ENCODE measurements at regions not wholly inside any gene's neighbourhood (a gene's known extent, or its start where the extent isn't known, plus 50 kb on each side); places are given as distances from the start of the nearest gene placed in this dataset.
"Not testable (repeated sequence)": the region's sequence is repeated elsewhere in the genome, so short reads cannot be mapped to it uniquely, and the experiment has no call there.

DNA sequence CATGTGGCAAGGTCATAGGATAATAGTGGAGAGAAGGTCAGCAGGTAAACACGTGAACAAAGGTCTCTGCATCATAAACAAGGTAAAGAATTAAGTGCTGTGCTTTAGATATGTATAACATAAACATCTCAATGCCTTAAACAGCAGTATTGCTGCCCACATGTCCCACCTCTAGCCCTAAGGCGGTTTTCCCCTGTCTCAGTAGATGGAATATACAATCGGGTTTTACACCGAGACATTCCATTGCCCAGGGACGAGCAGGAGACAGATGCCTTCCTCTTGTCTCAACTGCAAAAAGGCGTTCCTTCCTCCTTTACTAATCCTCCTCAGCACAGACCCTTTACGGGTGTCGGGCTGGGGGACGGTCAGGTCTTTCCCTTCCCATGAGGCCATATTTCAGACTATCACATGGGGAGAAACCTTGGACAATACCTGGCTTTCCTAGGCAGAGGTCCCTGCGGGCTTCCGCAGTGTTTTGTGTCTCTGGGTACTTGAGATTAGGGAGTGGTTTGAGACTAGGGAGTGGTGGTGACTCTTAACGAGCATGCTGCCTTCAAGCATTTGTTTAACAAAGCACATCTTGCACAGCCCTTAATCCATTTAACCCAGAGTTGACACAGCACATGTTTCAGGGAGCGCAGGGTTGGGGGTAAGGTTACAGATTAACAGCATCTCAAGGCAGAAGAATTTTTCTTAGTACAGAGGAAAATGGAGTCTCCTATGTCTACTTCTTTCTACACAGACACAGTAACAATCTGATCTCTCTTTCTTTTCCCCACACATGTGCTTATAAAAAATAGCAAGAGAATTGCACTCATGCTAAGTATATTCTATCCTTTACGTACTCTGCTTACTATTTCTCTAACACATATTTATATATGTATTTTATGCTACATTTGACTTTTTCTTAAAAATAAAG, 347.7 kb upstream of the TMEFF2 start:
- DNase-seq (ENCODE audit: low spot score): not testable (repeated sequence)

DNA sequence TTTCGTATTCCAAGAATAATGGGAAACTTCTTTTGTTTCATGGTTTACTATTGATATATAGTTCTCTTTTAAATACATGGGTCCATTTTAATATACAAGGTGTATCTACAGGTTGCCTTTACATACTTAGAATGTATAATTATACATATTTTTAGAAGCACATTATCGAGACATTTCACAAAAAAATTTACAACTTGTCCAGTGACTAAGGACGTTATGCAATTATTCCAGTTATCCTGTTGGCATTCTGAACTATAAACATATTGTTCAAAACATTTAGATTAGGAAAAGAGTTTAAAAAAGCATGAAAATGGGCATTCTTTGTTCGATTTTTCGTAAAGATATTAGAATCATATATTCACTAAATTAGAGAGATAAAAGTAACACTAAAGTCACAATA, 344.6 kb upstream of the TMEFF2 start:
- no peak for DNase-seq (ENCODE audit: low spot score)

DNA sequence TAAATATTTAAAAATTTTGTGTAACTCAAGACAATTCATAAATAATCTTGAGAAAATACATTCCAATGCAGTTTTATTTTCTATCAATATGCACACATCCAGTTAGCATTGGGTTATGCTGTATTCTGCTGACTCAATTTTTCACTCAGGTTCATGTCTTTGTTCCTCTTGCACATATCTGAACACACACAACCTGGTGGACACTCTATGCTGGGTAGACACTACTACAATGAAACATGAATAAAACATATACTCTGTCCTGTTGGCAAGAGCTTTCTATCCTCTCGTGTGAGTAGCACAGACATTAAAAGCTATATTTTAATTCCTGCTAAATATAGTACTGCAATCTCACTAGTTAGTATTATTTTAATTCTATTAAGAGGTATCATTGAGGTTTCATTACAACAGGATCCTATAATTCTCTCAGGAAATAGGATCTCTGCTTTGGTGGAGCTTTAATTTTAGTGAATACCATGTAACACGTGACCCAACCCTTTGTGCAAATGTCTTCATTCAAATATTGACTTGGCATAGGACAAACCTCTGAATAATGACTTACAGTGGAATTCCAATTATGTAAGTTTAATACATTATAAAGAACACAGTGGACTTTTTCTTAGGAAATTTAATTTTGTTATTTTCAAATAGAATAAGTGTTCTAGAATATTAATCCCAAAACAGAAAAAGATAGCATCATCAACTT, 342.3 kb upstream of the TMEFF2 start:
- no peak for DNase-seq (ENCODE audit: low spot score)

DNA sequence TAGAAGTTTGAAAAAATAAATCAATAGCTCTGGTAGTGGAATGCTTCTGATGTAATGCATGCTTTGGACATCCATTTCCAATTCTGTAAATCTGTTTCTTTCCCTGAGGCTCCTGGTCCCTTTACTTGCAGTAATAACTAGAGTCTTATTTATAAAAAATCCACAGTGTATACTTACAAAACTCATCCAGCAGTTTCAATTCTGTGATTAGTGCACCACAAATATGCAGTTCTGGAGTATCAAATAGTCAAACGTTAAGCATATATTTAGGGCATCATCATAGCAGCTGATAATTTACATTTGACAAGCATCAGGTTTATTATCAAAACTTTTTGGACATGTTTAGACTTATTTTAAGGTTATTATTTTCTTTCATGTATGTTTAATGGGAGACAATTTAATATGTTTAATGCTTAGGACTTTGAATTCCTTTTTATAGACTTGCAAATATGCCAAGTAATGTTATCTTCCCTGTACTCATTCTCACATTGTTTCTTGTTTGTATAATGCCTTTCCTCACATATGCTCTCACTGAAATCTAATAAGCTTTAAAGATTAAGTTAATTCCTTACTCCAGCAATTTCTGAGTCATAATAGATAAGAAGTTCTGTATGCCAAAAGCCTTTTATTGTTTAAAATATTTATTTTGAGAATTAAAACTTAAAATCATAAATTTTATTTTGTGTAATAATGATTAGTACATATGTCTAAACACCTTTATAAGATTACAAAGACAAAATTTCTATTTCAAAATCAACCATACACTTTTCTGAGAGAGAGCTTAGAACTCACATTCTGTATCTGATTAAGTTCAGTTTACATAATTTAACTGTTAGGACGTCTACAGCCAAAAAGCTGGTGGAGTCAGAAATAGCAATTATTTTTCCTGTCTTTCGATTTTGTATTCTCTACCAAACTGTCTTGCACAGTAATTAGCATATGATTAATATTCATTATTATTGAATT, 341.5 kb upstream of the TMEFF2 start:
- DNase-seq (ENCODE audit: low spot score): no peak

DNA sequence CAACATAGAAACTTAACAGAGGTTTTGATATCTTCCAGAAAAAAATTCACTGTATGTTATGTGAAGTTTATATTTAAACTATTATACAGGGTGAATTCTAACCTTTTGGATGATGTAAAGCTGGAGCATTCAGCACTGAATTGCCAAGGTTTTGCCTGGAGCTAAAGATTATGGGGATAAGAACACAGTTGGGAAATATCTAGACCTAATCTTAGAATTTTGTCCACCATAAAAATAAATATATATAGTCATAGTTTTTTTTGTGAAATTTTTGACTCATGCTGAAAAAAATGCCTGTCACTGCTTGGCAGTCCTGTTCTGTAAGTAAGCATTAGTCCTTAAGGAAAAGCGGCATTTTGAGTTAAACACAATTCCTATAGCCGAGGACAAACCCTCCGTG, 339.3 kb upstream of the TMEFF2 start:
- DNase-seq (ENCODE audit: low spot score): no peak

DNA sequence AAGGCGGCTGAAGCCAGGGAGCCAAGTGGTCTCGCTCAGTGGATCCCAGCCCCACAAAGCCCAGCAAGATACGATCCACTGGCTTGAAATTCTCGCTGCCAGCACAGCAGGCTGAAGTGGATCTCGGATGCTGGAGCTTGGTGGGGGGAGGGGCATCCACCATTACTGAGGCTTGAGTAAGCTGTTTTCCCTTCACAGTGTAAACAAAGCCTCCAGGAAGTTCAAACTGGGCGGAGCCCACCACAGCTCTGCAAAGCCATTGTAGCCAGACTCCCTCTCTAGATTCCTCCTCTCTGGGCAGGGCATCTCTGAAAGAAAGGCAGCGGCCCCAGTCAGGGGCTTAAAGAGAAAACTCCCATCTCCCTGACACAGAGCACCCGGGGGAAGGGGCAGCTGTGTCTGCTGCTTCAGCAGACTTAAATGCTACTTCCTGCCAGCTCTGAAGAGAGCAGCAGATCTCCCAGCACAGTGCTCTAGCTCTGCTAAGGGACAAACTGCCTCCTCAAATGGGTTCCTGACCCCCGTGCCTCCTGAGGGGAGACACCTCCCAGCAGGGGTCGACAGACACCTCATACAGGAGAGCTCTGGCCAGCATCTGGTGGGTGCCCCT, 330.0 kb upstream of the TMEFF2 start:
- DNase-seq (ENCODE audit: low spot score): not testable (repeated sequence)

DNA sequence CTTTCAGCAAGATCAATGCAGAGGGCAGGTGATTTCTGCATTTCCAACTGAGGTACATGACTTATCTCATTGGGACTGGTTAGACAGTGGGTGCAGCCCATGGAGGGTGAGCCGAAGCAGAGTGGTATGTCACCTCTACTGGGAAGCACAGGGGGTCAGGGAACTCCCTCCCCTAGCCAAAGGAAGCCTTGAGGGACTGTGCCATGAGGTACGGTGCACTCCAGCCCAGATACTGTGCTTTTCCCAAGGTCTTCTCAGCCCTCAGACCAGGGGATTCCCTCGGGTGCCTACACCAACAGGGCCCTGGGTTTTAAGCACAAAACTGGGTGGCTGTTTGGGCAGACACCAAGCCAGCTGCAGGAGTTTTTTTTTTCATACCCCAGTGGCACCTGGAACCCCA, 329.5 kb upstream of the TMEFF2 start:
- not testable (repeated sequence) for DNase-seq (ENCODE audit: low spot score)

DNA sequence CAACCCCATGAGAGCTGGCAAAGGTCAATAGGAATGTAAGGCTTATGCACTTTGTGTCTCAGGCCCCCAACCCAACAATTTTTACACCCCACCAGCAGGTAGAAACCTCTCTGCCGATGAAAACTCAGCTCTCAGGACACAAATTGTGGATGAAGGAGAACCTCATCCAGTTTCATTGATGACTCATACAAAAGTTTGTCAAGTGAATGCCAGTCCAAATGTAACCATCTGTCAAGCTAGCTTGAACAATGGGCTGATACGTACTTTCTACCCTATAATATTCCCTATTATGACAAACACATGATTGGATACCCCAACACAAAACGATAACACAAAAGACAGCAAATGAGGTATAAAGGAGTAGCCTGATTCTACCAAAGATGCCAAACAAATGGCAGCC, 321.2 kb upstream of the TMEFF2 start:
- DNase-seq (ENCODE audit: low spot score): no peak

DNA sequence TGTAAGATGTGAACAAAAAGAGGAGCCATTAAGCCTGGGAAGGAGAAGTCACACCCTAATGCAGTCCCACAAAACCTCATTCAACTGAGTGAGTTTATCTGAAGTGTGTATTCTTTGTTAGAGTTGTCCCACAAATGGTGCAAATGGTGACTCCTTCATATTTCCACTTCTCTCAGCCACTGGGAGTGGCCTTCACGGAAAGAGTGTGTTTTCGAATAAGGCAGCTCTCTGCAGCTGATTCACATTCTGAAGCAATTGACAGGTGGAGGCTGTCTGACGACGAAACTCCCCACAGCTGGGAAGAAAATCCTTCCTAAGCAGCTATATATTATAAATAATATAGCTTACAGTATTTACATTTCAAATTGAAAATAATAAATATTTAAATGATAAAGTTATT, 318.8 kb upstream of the TMEFF2 start:
- no peak for DNase-seq (ENCODE audit: low spot score)

DNA sequence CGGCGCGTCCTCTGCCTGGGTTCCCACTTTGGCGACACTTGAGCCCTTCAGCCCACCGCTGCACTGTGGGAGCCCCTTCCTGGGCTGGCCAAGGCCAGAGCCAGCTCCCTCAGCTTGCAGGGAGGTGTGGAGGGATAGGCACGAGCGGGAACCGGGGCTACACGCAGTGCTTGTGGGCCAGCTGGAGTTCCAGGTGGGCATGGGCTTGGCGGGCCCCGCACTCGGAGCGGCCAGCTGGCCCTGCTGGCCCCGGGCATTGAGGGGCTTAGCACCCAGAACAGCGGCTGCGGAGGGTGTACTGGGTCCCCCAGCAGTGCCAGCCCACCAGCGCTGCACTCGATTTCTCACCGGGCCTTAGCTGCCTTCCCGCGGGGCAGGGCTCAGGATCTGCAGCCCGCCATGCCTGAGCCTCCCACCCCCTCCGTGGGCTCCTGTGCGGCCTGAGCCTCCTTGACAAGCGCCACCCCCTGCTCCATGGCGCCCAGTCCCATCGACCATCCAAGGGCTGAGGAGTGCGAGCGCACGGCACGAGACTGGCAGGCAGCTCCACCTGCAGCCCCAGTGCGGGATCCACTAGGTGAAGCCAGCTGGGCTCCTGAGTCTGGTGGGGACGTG, 313.2 kb upstream of the TMEFF2 start:
- not testable (repeated sequence) for DNase-seq (ENCODE audit: low spot score)

DNA sequence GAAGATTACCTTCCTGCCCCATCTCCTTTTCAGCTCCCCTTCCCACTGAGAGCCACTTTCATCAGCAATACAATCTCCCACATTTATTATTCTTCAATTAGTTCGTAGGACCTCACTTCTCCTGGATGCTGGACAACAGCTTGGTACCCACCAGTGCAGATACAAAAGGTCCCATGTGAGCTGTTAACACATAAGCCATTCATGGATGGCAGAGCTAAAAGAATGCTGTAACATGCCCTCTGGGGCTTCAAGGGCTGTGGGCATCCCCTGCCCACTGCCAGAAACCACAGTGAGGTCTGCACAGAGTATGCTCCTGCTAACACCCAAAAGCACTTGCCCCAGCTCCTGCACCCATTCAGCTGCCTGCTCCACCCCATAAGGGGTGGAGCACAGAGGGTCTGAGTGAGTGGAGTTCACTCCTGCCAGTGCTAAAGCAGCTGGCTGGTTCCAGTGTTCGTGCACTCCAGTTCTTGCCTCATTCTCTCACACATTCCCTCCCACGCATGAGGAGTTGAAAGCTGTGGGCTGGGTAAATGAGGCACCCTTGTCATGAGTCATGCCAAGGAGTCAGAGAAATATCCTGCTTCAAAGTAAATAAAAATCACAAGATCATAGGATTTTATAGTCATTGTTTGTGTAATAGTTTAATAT, 305.9 kb upstream of the TMEFF2 start:
- peak; percentile 30 for DNase-seq (ENCODE audit: low spot score)

DNA sequence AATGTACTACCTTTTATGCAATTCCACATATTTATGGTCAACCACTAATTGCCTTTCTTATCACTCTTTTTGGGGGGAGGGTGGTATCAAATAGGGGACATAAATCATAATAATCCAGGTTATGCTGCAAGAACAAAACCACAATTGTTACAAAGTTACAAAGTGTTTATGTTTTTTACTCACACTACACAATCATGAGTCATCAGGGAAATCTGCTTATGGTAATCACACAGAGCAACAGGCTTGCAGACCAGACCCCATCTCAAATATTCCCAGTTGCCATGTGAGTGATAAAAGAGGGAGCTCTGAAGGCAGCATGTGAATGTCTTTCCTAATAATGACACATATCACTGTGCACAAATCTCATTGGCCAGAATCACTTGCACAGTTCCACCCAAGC, 304.7 kb upstream of the TMEFF2 start:
- no peak for DNase-seq (ENCODE audit: low spot score)

DNA sequence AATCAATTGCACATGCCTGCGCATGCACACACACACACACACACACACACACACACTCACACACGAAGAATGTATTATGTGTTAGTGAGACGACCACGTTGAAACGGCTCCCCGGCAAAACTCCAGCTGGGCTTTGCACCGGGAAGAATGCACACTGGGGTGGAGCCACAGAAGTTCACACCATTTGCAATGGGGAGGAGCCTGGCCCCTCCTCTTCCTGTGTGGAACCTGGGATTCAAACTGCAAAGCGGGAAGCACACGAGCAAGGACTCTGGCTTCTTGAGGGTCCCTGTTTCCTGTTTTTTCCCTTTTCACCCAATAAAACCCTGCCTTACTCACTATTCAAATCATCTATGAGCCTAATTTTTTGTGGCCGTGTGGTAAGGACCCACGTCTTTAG, 304.0 kb upstream of the TMEFF2 start:
- DNase-seq (ENCODE audit: low spot score): no peak

DNA sequence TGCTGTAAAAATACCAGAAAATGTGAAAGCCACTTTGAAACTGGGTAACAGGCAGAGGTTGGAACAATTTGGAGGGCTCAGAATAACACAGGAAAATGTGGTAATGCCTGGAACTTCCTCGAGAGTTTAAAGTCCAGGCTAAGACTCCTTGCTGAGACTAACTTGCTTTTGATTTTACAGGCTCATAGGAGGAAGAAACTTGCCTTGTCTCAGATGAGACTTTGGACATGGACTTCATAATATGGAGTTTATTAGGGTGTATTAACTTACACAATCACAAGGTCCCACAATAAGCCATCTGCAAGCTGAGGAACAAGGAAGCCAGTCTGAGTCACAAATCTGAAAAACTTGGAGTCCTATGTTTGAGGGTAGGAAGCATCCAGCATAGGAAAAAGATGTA, 293.4 kb upstream of the TMEFF2 start:
- DNase-seq (ENCODE audit: low spot score): not testable (repeated sequence)

DNA sequence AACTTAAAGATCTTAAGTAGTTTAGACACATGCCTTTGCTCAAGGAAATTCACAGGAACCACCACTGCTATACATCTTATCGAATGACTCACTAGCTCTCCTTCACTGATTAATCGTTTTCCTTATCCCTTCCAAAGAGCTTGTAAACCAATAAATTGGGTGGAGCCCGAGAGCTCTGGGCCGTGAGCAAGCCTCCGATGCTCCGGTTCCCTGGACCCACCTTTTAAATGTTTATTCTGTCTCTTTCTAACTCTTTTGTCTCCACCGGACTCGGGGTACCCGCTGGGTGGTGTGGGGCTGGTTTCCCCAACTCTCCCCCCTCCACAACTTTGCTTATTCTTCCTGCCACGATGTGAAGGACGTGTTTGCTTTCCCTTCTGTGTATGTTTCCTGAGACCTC, 292.9 kb upstream of the TMEFF2 start:
- DNase-seq (ENCODE audit: low spot score): no peak

DNA sequence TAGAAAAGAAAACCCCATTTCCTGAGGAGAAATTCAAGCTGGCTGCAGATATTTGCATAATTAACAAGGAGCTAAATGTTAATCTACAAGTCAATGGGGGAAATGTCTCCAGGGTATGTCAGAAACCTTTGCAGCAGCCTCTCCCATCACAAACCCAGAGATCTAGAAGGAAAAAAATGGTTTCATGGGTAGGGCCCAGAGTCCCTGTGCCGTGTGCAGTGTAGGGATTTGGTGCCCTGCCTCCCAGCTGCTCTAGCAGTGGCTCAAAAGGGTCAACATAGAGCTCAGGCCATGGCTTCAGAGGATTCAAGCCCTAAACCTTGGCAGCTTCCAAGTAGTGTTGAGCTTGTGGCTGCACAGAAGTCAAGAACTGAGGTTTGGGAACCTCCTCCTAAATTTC, 290.2 kb upstream of the TMEFF2 start:
- no peak for DNase-seq (ENCODE audit: low spot score)

DNA sequence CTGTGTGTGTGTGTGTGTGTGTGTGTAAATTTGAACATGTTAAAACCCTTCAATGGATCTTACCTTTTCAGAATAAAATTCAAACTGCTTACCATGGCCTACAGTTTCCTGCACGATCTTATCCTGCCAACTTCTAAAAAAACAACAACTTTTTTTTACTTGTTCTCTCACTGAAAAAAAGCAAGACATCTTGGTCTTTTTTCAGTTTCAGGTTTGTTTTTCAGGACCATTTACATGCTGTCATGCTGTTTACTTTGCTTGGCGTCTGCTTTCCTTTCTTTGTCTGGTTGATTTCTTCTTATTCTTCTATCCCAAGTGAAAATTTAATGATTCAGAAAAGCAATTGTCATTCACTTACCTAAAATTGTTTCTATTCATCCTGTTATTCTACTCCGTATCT, 286.3 kb upstream of the TMEFF2 start:
- DNase-seq (ENCODE audit: low spot score): no peak

DNA sequence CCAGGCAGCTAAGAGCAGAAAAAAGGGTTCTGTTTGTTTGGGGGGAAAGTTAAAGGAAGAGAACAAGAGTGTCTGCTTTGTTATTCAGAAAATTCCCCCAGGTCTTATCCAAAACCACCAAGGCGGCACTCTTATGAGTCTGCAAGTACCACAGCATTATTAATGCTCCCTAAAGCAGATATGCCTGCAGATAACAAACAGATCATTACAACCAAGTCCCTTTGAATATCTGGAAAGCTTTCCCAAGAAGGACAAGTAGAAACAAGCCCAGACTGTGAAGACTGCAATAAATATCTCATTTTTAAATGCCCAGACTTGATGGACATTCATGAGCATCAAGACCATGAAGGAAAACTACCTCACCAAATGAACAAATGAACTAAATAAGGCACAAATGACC, 278.6 kb upstream of the TMEFF2 start:
- DNase-seq (ENCODE audit: low spot score): no peak

DNA sequence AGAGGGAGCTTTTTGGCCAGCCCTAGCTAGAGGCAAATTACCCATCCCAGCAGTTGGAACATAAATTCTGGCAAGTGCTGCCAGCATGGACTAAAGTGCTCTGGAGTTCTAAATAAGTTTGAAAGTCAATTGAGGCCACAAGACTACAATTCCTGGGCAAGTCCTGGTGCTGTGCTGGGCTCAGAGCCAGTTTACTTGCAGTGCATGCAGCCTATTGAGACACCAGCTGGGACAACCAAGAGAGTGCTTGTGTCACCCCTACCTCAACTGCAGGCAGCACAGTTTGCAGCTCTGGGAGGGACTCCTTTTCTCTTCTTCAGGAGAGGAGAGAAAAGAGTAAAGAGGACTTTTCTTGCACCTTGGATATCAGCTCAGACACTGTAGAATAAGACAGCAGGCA, 277.2 kb upstream of the TMEFF2 start:
- no peak for DNase-seq (ENCODE audit: low spot score)

DNA sequence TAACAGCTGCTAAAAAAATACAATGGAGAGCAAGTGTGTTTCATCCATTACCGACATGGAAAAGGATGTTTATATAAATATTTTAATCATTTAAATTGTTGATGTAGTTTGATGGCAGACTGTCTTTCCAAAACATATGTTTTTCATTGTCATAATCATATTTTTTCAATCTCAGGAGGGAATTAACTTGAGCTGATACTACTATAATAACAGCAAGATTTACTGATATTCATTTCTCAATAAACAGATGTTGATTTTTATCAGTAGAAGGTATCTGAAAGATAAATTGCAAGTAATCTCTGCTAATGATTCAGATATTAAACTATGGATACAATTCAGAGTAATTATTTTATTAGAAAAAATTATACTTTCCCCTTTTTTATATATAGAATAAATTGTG, 274.9 kb upstream of the TMEFF2 start:
- no peak for DNase-seq (ENCODE audit: low spot score)
